ENCODE measurements at regions not wholly inside any gene's neighbourhood (a gene's known extent, or its start where the extent isn't known, plus 50 kb on each side); places are given as distances from the start of the nearest gene placed in this dataset.

GRCh38 chr10:120748519-120748918 lies 102.6 kb upstream of the WDR11 start:
- intact Hi-C loops (cut with DNase I; ENCODE audit: low total_unique reads), result no loop called here
- no peak overlapping the region for H3K4me3 ChIP-seq
- 54 to 66% (median 56%) methylated on average over 2 of the region's 2 CpGs for WGBS, 5 donors
- TF ChIP-seq POLR2A (IDR thresholded peaks at IDR 0.05) (no peak), POLR2AphosphoS5 (IDR thresholded peaks at IDR 0.05) (no peak), CTCF (IDR thresholded peaks at IDR 0.05 in 8 of 11, conservative IDR thresholded peaks at IDR 0.05 in 3 of 11) (no peak)
- no peak for DNase-seq
- H3K4me1 ChIP-seq, result peaks cover 0 to 9% (median 0%) of the 10 kb centered on the region in 6 donors
- no peaks in the 10 kb centered on the region for H3K27me3 ChIP-seq (replicated peaks in 1 of 7)
- H3K27ac ChIP-seq, result no peak overlapping the region
- H3K36me3 ChIP-seq, result no peaks in the 10 kb centered on the region
- H3K9me3 ChIP-seq, result no peaks in the 10 kb centered on the region

- intact Hi-C loops (cut with DNase I; ENCODE audit: low total_unique reads), result no loop called here
- DNase-seq, result no peak
- no peaks in the 10 kb centered on the region for H3K36me3 ChIP-seq
- 75 to 84% (median 79%) methylated on average over 2 of the region's 2 CpGs for WGBS, 5 donors
- no peaks in the 10 kb centered on the region for H3K27me3 ChIP-seq (replicated peaks in 1 of 7)
- TF ChIP-seq POLR2AphosphoS5 (IDR thresholded peaks at IDR 0.05) (no peak), CTCF (IDR thresholded peaks at IDR 0.05 in 8 of 11, conservative IDR thresholded peaks at IDR 0.05 in 3 of 11) (no peak), POLR2A (IDR thresholded peaks at IDR 0.05) (no peak)
- peaks cover 0 to 9% (median 0%) of the 10 kb centered on the region in 6 donors for H3K4me1 ChIP-seq
- H3K27ac ChIP-seq, result no peak overlapping the region
- no peak overlapping the region for H3K4me3 ChIP-seq
- H3K9me3 ChIP-seq, result no peaks in the 10 kb centered on the region
Observed at GRCh38 chr10:120749072-120749471, 102.1 kb upstream of the WDR11 start.

GRCh38 chr10:120749856-120750566 lies 101.2 kb upstream of the WDR11 start:
- DNase-seq, result no peak
- Histone ChIP-seq H3K36me3 (no peaks in the 10 kb centered on the region), H3K27me3 (replicated peaks in 1 of 7) (no peaks in the 10 kb centered on the region), H3K27ac (peak overlapping the region in 1 of 8 donors; percentile 28), H3K4me1 (peaks cover 0 to 9% (median 0%) of the 10 kb centered on the region in 6 donors), H3K9me3 (no peaks in the 10 kb centered on the region), H3K4me3 (no peak overlapping the region)
- 28 to 41% (median 32%) methylated on average over 11 of the region's 11 CpGs for WGBS, 5 donors
- intact Hi-C loops (cut with DNase I; ENCODE audit: low total_unique reads), result no loop called here
- TF ChIP-seq CTCF (IDR thresholded peaks at IDR 0.05 in 8 of 11, conservative IDR thresholded peaks at IDR 0.05 in 3 of 11), result no peak
- no peak for TF ChIP-seq POLR2AphosphoS5 (IDR thresholded peaks at IDR 0.05)
- no peak for TF ChIP-seq POLR2A (IDR thresholded peaks at IDR 0.05)

- Histone ChIP-seq H3K27me3 (replicated peaks in 1 of 7) (peaks cover 0 to 6% (median 0%) of the 10 kb centered on the region in 7 donors), H3K4me1 (peaks cover 0 to 2% (median 0%) of the 10 kb centered on the region in 6 donors), H3K4me3 (no peak overlapping the region), H3K9me3 (no peaks in the 10 kb centered on the region), H3K36me3 (no peaks in the 10 kb centered on the region), H3K27ac (no peak overlapping the region)
- TF ChIP-seq CTCF (IDR thresholded peaks at IDR 0.05 in 8 of 11, conservative IDR thresholded peaks at IDR 0.05 in 3 of 11), result no peak
- no peak for TF ChIP-seq POLR2AphosphoS5 (IDR thresholded peaks at IDR 0.05)
- TF ChIP-seq POLR2A (IDR thresholded peaks at IDR 0.05), result no peak
- no peak for DNase-seq
- intact Hi-C loops (cut with DNase I; ENCODE audit: low total_unique reads), result no loop called here
Observed at GRCh38 chr10:120755771-120756170, 95.4 kb upstream of the WDR11 start.

Measured in spleen (tissue), 11 donors.